Activated CD4-positive, CD25-positive, alpha-beta regulatory T cell treated with anti-CD3 and anti-CD28 coated beads, Interleukin-2, amount 50 U/mL, for 24 hours (primary cell): ENCODE measurements at regions not wholly inside any gene's neighbourhood (a gene's known extent, or its start where the extent isn't known, plus 50 kb on each side); places are given as distances from the start of the nearest gene placed in this dataset.
"Not testable (repeated sequence)": the region's sequence is repeated elsewhere in the genome, so short reads cannot be mapped to it uniquely, and the experiment has no call there.

Experiments used
- ATAC-seq, 2 donors: fragments of 150-1000 bp; cut with Tn5 transposase; one replicate each; pipeline ENCODE4 v1.10.0; 2021; ENCODE audit warnings: mild to moderate bottlenecking in 1 of 2, moderate library complexity in 1 of 2

DNA sequence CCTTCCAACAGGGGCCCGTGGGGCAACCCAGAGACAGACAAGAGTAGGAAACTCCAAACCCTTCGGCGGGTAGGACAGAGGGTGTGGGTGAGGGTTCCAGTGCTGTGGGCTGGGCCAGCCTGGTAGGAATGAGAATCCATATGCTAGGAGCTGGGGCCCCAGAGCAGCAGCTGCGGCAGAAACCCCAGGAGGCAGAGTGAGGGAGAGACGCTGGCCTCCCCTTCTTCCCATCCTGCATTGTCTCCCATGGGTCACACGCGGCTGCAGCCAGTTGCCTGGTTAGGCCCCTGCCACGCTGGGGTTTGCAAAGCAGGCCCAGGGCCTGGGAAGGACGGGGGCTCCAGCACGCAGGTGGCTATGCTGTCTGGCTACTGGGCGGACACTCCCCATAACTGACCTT is 113.1 kb upstream of the CCZ1B start:
- not testable (repeated sequence) for ATAC-seq

DNA sequence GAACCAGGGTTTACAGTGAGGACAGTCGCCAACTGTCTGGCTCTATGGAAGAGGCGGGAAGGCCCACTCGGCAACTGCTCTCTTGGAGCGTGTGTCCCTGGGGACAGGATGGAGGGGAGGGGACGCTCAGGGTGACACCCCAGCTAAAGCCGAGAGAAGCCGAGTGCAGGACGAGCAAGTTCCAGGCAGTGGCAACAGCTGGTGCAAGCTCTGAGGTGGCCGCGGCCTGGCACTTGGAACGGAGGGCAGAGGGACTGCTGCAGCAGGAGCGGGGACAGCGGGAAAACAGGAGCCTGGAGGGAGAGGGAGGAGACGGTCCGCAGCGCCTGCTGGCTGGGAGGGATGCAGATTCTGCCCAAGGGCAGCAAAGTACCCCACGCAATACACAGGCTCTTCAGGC is 113.8 kb upstream of the CCZ1B start:
- not testable (repeated sequence) for ATAC-seq

DNA sequence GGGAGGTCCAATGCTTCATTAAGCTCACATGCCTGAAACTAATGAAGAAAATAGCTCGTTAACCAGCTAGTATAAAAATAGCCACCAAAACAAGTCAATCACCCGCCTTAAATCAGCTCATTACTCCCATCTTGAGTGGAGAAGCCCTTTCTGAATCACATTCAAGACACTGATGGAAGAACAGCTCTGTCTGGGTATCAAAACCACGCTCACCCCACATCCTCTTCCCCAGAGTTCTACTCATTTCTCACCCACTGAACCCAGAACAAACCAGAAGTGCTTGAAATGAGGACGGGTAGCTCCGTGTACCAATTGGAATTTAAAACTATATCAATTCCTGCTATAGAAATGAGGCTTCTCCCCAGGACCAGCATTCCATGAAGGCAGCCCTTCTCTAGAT is 120.8 kb upstream of the CCZ1B start:
- ATAC-seq: not testable (repeated sequence)

DNA sequence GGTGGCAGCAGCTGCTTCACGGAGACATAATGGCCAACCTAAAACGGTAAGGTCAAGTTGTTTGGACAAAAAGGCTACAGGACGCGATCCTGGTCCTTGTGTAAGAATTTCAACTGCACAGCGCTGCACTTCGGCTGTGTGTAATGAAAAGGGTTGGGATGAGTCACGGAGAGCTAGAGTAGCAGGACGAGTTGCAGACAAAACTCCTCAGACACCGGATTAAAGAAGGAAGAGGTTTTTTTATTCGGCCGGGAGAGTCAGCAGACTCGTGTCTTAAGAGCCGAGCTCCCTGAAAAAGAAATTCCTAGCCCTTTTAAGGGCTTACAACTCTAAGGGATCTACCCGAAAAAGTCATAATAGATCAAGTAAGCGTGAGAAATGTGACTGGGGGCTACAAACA is 124.2 kb upstream of the CCZ1B start:
- ATAC-seq: not testable (repeated sequence)

DNA sequence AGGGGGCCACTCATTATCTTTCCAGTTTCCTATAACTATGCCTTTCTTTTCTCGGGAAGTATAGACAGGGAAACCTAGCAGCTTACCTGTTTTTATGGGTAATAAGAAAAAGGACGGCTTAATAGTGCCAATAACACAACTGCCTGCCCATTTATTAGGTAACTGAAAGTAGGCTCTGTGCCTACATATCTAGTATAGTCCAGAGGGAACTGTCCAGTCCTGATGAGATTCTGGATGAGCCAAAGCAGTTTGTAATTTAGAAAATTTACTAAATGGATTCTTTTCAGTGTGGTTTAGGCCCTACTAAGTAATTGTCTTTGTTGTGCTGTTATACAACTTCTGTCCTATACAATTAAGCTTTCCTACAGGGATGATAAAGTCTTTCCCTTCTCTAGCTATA is 125.5 kb upstream of the CCZ1B start:
- ATAC-seq: not testable (repeated sequence)

DNA sequence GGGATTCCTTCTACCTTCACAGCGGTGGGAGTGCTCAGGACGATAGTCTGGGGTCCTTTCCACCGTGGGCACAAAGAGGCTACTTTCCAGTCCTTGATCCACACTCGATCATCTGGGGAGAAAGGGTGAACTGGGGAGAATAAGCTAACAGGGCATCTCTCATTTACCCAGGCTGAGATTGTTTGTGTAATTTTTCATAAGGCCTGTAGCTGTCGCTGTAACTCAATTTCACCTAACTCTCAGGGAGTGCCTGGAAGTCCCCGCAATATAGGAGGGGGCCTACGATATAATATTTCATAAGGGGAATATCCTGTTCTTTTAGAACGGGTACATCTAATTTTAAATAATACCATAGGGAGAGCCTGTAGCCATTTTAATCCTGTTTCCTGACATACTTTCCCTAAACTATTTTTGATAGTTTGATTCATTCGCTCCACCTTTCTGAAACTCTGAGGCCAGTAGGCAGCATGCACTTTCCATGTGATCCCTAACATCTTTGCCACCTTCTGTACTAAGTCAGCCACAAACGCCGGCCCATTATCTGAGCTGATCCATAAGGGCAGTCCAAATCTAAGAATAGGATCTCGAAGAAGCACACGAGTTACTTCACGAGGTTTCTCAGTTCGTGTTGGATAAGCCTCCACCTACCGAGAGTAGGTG is 127.2 kb upstream of the CCZ1B start:
- ATAC-seq: not testable (repeated sequence)

DNA sequence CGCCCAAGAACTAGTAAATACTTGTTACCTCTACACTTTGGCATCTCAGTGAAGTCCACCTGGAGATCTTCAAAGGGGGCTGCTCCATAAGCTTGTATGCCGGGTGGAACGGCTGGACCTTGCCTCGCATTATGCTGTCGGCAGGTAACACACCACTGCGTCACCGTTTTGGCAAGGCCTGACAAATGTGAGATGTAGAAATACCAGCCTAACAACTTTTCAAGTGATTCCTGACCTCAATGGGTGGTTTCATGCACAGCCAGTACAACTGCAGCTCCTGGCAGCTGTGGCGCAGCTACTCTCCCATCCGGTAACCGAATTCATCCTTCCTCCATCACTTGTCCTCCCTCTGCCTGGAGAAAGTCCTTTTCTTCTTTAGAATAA is 127.7 kb upstream of the CCZ1B start:
- not testable (repeated sequence) for ATAC-seq

DNA sequence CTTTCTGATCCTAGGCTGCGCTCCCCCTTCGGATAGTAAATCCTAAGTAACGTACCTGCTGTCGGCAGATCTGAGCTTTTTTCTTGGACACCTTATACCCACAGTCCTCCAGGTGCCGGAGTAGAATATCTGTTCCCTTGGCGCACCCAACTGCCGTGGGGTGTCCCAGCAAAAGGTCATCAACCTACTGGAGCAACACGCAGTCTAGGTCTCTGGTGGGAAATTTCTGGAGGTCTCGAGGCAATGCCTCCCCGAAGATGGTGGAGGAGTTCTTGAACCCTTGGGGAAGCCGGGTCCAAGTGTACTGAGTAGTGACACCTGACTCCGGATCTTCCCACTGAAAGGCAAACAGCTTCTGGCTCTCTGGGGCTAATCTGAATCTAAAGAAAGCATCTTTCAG is 129.3 kb upstream of the CCZ1B start:
- ATAC-seq: not testable (repeated sequence)

DNA sequence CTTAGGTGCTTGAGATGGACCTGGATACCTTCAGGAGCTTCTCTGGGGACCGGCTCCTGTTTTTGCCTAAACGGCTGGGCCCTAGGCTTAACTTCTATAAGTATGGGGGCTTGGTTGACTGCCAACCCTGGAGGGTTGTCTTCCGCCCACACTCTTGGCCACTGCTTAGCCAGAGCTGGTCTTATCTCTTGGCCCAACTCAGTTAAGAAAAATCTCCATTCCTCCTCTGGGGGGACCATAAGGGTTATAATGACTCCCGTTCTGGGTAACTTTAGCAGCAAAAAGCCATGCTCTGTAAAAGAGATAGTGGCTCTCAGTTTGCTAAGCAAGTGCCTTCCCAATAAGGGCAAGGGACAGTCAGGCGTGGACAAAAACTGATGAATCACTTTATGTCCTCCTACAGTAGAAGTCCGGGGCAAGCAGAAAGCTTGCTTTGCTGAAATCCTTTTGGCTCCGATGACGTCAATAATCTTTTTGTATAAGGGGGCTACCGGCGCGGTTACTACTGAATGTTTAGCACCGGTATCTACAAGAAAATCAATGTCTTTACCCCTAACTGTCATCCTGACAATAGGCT is 130.0 kb upstream of the CCZ1B start:
- not testable (repeated sequence) for ATAC-seq

DNA sequence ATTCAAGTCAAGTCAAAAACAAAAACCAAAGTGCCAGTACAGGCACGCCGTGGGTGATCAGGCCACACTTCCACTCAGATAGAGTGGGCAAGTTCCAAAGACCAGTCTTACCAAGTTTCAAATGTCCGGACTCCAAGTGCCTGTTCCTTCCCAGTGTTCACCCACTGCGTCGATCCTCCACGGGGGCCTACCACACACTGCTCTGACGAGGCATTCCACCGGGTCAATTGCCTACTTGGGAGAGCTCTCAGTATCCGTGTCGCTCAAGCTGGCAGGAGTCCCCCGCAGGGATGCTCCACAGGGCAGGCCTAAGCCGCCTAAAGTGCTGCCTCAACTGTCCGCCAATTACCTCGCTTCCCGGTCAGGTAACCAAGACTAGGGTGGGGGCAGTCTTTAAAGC is 132.3 kb upstream of the CCZ1B start:
- ATAC-seq: not testable (repeated sequence)

DNA sequence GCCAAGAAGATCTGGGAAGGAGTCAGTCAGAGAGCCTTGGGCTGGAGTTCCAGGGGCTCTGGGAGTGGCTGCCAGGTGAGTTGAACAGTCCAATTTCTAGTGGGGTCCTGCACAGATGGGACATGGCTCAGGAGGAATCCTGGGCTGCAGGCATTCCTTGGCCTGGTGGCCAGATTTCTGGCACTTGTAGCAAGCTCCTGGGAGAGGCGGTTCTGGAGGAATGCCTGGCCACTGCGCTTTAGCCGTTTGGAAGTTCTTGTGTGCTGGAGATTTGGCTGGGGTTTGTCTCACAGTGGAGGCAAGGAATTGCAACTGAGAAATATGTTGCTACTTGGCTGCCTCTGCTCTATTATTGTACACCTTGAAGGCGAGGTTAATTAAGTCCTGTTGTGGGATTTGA is 133.9 kb upstream of the CCZ1B start:
- not testable (repeated sequence) for ATAC-seq

DNA sequence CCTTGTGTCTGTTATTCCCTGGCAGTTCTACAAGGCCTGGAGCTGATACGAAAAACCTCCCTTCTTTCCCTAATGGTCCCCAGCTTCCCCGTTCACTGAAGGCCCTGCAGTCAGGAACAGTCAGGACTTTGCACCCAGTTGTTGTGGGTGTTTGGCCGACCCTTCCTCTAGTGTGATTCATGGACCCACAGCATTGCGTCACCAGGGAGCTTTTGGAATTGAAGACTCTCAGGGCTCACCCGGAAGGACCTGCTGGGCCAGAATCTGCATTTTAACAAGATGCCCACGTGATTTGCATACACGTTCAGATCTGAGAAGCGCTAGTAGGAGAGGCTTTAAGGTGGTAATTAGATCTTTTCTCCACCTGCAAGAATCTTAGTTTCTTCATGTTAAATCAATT is 136.8 kb upstream of the CCZ1B start:
- not testable (repeated sequence) for ATAC-seq

DNA sequence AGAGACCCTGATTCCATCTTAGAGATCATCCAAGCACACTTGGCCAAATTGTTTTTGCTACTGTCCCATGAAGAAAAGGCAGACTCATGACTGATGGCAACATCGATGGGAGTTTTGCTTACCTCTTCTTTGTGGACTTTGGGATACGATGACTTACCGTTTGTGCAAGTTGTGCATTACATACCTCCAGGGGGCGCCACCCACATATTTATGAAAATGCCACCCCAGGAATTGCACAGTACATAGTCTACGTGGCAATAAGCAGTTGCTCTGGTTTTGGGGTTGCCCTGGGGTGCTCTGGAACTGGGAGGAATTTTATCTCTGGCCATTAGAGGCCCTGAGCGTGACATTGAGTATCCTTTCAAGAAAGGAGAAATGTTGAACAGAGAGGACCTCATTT is 139.0 kb upstream of the CCZ1B start:
- ATAC-seq: not testable (repeated sequence)

DNA sequence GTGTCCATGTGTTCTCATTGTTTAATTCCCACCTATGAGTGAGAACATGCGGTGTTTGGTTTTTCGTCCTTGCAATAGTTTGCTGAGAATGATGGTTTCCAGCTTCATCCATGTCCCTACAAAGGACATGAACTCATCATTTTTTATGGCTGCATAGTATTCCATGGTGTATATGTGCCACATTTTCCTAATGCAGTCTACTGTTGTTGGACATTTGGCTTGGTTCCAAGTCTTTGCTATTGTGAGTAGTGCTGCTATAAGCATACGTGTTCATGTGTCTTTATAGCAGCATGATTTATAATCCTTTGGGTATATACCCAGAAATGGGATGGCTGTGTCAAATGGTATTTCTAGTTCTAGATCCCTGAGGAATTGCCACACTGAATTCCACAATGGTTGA is 144.1 kb upstream of the CCZ1B start:
- not testable (repeated sequence) for ATAC-seq

DNA sequence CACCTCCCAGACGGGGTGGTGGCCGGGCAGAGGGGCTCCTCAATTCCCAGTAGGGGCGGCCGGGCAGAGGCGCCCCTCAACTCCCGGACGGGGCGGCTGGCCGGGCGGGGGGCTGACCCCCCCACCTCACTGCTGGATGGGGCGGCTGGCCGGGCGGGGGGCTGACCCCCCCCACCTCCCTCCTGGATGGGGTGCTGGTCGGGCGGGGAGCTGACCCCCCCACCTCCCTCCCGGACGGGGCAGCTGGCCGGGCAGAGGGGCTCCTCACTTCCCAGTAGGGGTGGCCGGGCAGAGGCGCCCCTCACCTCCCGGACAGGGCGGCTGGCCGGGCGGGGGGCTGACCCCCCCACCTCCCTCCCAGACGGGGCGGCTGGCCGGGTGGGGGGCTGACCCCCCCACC is 148.8 kb upstream of the CCZ1B start:
- ATAC-seq: not testable (repeated sequence)

DNA sequence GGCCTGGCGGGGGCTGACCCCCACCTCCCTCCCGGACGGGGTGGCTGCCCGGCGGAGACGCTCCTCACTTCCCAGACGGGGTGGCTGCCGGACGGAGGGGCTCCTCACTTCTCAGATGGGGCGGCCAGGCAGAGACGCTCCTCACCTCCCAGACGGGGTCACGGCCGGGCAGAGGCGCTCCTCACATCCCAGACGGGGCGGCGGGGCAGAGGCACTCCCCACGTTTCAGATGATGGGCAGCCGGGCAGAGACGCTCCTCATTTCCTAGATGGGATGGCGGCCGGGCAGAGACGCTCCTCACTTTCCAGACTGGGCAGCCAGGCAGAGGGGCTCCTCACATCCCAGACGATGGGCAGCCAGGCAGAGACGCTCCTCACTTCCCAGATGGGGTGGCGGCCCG is 149.3 kb upstream of the CCZ1B start:
- not testable (repeated sequence) for ATAC-seq

DNA sequence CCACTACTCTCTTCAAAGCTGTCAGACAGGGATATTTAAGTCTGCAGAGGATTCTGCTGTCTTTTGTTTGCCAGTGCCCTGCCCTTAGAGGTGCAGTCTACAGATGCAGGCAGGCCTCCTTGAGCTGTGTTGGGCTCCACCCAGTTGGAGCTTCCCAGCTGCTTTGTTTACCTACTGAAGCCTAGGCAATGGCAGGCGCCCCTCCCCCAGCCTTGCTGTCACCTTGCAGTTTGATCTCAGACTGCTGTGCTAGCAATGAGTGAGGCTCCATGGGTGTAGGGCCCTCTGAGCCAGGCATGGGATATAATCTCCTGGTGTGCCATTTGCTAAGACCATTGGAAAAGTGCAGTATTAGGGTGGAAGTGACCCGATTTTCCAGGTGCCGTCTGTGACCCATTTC is 151.3 kb upstream of the CCZ1B start:
- not testable (repeated sequence) for ATAC-seq

DNA sequence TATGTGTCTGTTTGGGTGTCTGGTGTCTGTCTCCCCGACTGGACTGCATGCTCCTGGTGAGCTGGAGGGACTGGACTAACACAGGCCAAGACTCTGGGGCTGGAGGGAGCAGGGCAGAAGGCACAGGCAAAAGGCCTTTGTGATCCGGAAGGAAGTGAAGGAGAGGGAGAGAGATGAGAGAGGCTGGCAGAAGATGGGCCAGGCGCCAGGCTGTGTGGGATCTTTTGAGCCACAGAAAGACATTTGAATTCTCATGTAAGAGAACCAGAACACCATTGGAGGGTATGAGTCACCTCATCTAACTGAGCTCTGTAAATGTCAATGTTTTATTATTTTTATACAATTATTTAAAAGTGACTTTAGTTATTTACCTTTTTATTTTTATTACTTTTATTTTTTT is 152.3 kb upstream of the CCZ1B start:
- ATAC-seq: not testable (repeated sequence)

DNA sequence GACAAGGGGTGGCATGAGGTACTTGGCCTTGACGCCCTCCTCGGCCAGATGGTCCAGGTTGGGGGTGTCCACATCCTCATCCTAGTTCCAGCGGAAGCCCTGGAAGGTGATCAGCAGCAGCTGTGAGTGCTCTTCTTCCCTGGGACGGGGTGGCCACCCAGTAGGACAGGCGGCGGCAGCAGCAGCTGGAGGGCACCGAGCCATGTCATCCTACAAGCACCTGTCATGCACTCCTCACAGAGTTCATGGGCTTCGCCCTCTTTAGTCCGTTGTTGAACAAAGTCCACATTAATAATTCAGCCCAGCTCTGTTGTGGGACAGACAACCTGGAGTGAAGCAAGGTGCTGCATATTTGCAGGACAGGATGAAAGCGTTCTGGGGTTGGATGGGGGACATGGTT is 153.4 kb upstream of the CCZ1B start:
- ATAC-seq: not testable (repeated sequence)

DNA sequence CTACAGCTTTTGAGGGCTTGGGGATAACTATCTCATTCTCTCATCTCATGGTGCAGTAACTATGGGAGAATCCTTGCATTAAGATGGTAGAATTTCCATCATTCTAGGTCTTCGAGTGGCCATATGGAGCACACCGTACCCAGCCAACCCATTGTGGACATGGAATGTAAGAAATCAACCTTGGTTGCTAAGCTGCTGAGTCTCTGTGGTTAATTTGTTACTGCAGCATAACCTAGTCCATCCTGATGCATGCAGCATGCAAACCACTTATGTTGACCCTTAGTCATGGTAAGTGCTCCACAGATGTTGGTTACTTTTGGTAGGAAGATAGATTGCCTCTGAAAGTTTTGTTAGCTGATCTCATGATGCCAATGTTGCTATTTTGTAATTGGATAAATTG is 156.3 kb upstream of the CCZ1B start:
- not testable (repeated sequence) for ATAC-seq

DNA sequence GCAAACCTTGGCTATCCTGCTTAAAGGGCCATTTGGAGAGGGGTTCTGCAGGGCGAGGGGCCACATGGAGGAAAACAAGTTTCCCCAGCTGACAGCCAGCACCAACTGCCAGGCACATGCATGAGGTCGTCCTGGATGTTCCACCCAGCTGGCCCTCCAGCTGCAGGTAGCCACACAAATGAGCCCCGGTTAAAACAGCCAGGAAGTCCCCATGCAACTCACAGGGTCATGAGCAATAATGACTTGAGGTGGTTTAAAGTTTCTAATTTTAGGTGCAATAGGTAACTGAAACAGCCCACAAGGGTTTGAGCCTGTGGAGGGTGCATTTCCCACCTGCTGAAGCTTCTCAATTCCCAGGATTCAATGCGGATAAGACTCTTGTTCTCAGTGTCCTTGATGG is 160.8 kb upstream of the CCZ1B start:
- ATAC-seq: not testable (repeated sequence)

DNA sequence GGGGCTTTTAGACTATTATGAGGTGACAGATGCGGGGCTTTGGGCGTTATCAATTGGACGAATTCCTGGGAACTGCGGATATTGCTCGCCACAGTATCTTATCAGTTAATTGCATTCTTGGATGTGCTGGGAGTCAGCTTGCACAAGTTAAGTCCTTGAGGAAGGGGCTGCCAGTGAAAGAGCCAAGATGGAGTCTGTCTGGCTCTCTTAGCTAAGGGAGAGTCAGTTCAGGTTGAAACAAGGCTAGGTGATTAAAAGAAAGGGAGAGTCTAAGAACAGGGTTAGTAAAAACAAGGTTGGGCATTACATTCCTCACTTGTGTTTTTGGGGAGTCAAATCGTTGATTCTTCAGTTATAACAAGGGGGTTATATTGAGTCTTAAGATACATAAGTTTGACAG is 162.5 kb upstream of the CCZ1B start:
- ATAC-seq: not testable (repeated sequence)

DNA sequence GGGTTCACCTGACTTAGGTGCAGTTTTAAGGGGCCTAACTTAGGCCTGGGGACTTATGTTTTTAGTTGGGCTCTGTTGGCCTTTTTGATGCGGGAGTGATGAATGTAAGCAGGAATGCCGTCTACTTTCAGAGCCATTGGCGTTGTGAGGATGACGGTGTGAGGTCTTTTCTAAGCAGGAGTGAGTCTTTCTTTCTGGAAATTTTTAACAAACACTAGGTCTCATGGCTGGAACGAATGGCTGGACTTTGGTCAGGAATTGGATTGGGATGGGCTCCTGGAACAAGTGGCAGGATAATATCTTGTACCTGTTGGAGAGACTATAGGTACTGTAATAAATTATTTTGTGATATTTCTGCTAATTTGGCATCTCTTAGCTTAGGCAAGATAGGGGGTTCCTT is 163.9 kb upstream of the CCZ1B start:
- ATAC-seq: not testable (repeated sequence)

DNA sequence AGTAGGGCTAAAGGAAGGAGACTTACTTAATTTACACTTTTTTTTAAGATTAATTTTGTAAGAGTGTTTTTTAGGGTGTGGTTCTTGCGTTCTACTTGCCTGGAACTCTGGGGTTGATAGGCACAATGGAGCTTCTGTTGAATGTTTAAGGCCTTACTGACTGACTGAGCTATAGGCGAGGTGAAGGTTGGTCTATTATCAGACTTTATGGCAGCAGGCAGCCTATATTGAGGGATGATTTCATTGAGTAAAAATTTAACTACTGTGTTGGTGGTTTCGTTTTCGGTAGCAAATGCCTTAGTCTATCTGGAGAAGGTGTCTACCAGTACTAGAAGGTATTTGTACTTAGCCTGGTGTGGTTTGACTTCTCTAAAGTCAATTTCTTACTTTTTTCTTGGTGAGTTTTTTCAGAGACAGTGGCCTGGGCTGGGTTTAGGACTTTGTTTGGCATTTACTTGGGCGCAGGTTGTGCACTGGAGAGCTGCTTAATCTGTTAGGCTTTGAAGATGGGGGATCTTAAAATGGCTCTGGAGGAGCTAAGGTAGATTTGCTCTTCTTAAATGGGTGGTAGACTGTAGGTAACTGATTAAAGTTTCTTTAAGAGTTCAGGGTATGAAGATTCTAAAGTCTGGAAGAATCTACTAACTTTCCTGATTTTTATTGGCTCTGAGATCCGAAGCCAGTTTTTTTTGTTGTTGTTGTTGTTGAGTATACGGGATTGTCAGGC is 164.5 kb upstream of the CCZ1B start:
- not testable (repeated sequence) for ATAC-seq
